Breast epithelium (tissue), 3 donors: ENCODE measurements at regions not wholly inside any gene's neighbourhood (a gene's known extent, or its start where the extent isn't known, plus 50 kb on each side); places are given as distances from the start of the nearest gene placed in this dataset.

Experiments
- POLR2AphosphoS5 ChIP-seq, 3 donors: sonication (generic); formaldehyde crosslinking; IDR thresholded peaks; one replicate each; pipeline ENCODE4 v1.6.1; 2017; ENCODE audit warnings: antibody characterized with exemption in 3 of 3
- TF ChIP-seq, protein P1 (sequence below), 3 donors: fragments of 450-650 bp; IDR thresholded peaks; one replicate each; pipeline ENCODE4 v1.5.1; 2016 to 2017; ENCODE audit warnings: antibody characterized with exemption in 3 of 3, mild to moderate bottlenecking in 3 of 3, moderate library complexity in 3 of 3

DNA sequence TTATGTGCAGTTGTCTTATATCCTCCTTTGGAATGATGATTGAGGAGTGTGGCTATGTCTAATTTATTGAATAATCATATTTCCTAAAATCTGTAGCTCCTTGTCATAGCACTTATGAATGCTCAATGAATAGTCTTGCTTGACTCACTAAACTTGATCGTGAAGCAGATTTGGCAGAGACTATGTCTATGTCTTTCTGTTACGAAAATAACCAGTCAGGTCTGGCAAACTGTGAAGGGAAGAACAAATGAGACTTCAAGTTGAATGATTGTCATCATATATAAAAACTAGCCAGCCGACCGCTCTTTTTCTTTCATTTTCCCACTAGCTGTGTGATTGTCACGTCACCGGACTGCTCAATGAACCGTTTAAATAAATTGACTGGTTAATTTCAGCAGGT, 1303.9 kb upstream of the GJE1 start:
- TF ChIP-seq, protein P1, sequence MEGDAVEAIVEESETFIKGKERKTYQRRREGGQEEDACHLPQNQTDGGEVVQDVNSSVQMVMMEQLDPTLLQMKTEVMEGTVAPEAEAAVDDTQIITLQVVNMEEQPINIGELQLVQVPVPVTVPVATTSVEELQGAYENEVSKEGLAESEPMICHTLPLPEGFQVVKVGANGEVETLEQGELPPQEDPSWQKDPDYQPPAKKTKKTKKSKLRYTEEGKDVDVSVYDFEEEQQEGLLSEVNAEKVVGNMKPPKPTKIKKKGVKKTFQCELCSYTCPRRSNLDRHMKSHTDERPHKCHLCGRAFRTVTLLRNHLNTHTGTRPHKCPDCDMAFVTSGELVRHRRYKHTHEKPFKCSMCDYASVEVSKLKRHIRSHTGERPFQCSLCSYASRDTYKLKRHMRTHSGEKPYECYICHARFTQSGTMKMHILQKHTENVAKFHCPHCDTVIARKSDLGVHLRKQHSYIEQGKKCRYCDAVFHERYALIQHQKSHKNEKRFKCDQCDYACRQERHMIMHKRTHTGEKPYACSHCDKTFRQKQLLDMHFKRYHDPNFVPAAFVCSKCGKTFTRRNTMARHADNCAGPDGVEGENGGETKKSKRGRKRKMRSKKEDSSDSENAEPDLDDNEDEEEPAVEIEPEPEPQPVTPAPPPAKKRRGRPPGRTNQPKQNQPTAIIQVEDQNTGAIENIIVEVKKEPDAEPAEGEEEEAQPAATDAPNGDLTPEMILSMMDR (IDR thresholded peaks at IDR 0.05) = no peak
- no peak for TF ChIP-seq POLR2AphosphoS5 (IDR thresholded peaks at IDR 0.05)
